ENCODE measurements at regions not wholly inside any gene's neighbourhood (a gene's known extent, or its start where the extent isn't known, plus 50 kb on each side); places are given as distances from the start of the nearest gene placed in this dataset.

DNA sequence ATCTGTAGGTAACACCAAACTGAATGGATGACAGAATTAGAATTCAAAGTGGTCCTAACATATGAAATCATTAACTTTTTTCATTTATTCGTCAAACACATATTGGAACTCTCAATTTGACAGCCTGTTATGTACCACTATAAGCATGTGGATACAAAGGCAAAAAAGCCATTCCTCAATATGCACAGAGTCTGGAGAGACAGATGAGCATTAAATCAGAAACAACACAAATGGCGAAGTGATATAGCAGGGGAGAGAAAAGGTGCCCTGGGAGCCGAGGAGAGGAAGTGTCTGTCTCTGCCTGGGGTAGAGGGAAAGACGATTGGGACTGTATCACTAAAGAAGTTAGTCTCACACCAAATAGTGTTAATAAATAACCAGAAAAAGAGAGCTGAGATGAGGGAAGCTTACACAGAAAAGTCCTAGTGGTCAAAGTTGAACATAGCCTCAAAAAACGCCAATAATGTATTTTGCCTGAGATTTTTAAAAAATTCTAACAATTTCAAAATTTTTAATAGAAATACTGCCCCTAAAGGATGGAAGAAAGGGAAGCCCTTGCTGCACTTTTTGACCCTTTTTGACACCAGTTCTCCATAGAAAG lies 417.5 kb downstream of the TUSC7 start:
- Mint-ChIP-seq H3K4me1 (no peaks in the 10 kb centered on the region), H3K9me3 (no peaks in the 10 kb centered on the region), H3K27me3 (no peaks in the 10 kb centered on the region), H3K27ac (no peak overlapping the region), H3K4me3 (no peak overlapping the region), H3K36me3 (no peaks in the 10 kb centered on the region)
- no peak for ATAC-seq

DNA sequence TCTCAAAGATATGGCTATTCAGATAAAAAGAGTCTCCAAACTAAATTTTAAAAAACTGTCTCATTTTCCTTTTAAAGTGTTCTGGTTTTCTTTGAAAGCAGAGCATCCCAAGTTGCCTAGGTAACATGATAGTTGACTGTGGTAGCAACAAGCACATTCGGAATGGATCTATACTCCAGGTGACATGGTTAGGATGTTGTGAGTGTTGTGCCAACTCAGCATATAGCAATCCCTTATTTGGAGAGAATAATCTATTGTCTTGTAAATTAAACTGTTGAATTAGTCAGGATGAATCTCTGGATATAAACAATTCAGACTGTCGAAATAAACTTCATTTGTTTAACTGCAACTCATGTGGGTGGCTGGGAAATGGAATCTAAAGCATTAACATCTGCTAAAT lies 418.6 kb downstream of the TUSC7 start:
- no peaks in the 10 kb centered on the region for H3K36me3 Mint-ChIP-seq
- no peaks in the 10 kb centered on the region for H3K4me1 Mint-ChIP-seq
- no peak overlapping the region for H3K4me3 Mint-ChIP-seq
- no peak for ATAC-seq
- H3K27ac Mint-ChIP-seq: no peak overlapping the region
- no peaks in the 10 kb centered on the region for H3K9me3 Mint-ChIP-seq
- H3K27me3 Mint-ChIP-seq: no peaks in the 10 kb centered on the region

DNA sequence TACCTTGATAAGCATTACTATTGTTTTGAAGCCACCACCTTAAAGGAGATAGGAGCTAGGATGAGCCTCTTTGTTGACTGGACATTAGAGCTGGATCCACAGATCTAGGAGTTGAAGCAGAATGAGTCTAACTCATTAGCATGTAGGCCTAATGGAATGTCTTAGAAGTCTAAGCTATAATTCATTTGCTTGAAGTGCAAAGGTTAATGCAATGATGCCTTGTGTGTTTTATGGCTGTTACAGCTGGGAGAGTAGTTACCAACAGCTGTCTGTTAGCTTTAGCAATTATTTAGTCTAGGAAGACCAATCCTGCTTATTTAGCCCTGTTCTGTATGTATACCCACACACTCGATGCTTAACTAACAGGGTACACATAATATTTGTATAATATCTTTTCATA lies 419.3 kb downstream of the TUSC7 start:
- no peaks in the 10 kb centered on the region for H3K36me3 Mint-ChIP-seq
- no peaks in the 10 kb centered on the region for H3K4me1 Mint-ChIP-seq

DNA sequence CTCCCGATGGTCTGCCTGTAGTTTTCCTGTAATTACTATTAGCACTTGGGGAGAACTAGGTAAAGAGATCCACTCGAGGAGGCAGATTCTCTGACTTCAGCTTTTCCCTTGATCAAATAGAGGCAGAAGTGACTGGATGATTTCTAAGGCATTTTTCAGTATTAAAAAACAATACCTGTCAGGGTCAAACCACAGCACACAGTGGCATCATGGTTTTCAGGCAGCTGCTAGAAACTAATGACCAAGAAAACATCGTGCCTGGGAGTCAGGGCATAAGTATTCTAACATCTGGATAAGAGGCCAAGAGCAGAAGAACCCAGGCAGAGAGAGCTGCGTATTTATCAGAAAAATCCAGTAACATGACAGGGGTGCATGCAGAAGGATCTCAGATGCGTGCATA lies 419.9 kb downstream of the TUSC7 start:
- Mint-ChIP-seq H3K4me3 (no peak overlapping the region), H3K9me3 (no peaks in the 10 kb centered on the region), H3K27me3 (no peaks in the 10 kb centered on the region), H3K4me1 (no peaks in the 10 kb centered on the region), H3K27ac (no peak overlapping the region), H3K36me3 (no peaks in the 10 kb centered on the region)
- no peak for ATAC-seq

More for the DNA sequence above, 419.3 kb downstream of the TUSC7 start:
- Mint-ChIP-seq H3K4me3 (no peak overlapping the region), H3K27me3 (no peaks in the 10 kb centered on the region), H3K9me3 (no peaks in the 10 kb centered on the region), H3K27ac (no peak overlapping the region)
- ATAC-seq: no peak

DNA sequence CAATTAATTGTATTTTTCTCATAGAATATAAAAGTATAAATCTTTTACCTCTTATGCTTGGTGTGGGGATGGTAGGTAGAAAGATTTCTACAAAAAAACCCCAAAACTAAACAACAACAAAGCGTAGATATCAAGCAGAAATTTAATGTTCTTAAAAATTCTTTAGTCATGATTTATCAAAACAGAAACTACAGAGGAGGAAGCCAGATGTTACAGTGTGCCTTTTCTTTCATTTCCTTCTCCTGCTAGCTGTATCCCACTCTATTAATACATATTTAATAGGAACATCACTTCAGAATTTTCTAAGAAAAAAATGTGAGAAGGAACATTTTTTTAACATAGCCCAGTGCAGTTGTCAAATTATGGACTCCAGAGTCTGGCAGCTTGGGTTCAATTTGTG lies 420.6 kb downstream of the TUSC7 start:
- H3K4me1 Mint-ChIP-seq: no peaks in the 10 kb centered on the region
- no peak overlapping the region for H3K4me3 Mint-ChIP-seq
- H3K27ac Mint-ChIP-seq: no peak overlapping the region
- no peaks in the 10 kb centered on the region for H3K27me3 Mint-ChIP-seq
- no peaks in the 10 kb centered on the region for H3K36me3 Mint-ChIP-seq
- no peaks in the 10 kb centered on the region for H3K9me3 Mint-ChIP-seq
- no peak for ATAC-seq

DNA sequence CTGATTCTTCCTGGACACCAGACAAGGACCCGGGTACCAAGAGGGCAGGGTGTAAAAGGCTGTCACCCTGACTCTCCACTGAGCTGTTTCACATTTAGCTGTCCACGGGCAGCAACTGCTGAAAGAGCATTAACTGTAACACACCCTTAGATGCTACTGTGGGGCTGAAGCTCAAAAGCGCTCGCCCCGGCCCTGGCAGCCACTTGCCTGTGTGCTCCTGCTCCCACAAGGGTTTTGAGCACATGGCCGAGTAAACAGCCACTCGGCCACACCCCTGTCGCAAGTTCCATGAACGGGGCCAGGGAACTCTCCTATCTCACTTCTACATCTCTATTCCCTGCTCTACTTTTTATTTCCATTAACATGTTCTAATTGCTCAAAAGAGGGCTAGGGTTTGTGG lies 421.7 kb downstream of the TUSC7 start:
- no peak overlapping the region for H3K27ac Mint-ChIP-seq
- H3K36me3 Mint-ChIP-seq: no peaks in the 10 kb centered on the region
- no peaks in the 10 kb centered on the region for H3K4me1 Mint-ChIP-seq
- H3K4me3 Mint-ChIP-seq: no peak overlapping the region
- no peak for ATAC-seq
- H3K27me3 Mint-ChIP-seq: no peaks in the 10 kb centered on the region
- no peaks in the 10 kb centered on the region for H3K9me3 Mint-ChIP-seq

DNA sequence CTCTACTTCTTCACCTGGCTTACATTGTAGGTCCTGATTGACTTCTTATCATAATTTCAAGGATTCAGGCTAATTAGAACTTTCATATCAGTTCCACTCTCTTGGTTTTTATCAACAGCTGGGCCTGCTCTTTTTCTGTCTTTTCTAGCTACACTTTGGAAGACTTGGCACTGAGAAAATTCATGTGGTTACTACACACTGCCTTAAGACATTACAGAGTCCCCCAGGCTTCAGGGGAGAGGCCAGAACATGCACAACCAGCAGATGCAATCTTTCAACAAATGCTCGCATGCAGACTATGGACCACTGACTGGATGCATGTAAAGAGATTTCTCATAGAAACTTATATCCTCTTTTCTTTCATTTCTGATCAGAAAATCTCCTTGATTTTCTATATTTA lies 423.5 kb downstream of the TUSC7 start:
- no peak overlapping the region for H3K27ac Mint-ChIP-seq
- H3K9me3 Mint-ChIP-seq: no peaks in the 10 kb centered on the region
- no peaks in the 10 kb centered on the region for H3K4me1 Mint-ChIP-seq
- no peak for ATAC-seq
- no peaks in the 10 kb centered on the region for H3K27me3 Mint-ChIP-seq
- H3K4me3 Mint-ChIP-seq: no peak overlapping the region
- no peaks in the 10 kb centered on the region for H3K36me3 Mint-ChIP-seq

DNA sequence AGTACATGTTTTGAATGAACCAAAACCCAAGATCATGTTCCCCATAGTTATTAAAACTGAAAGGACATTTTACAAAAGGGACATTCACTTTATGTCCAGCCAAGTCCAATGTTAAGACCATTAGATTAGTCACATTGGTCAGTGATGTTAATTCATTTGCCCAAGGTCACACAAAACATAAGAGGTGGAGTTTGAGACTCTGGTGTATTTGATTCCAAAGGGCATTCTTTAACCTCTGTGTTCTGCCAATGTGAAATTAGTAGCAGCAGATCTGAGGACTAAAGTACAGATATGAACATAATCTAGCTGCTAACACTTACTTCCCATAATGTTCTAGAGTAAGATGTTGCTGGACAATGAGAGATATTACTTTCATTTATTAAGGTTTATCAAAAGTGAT lies 425.6 kb downstream of the TUSC7 start:
- Mint-ChIP-seq H3K27ac (no peak overlapping the region), H3K9me3 (no peaks in the 10 kb centered on the region), H3K36me3 (no peaks in the 10 kb centered on the region), H3K4me1 (no peaks in the 10 kb centered on the region), H3K4me3 (no peak overlapping the region), H3K27me3 (no peaks in the 10 kb centered on the region)
- no peak for ATAC-seq

DNA sequence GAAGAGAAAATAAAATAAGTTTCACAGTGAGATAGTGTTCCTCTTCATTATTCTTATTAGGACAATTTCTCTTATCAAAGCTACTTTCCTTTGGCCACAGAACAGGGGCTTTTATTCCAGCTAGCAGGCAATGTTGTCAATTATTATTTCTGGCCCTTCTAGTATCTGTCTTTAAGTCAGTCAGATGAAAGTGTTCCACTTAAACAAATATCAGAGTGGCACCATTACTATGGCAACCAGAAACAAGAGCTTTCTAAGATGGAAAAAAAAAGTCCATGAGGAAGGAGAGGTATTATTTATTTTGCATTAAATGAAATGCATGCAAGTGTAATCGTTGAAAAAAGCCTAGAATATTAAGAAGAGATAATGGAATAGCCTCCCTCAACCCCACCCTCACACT lies 426.4 kb downstream of the TUSC7 start:
- H3K4me1 Mint-ChIP-seq: no peaks in the 10 kb centered on the region
- no peaks in the 10 kb centered on the region for H3K36me3 Mint-ChIP-seq
- ATAC-seq: no peak
- H3K4me3 Mint-ChIP-seq: no peak overlapping the region
- H3K9me3 Mint-ChIP-seq: no peaks in the 10 kb centered on the region
- H3K27me3 Mint-ChIP-seq: no peaks in the 10 kb centered on the region
- H3K27ac Mint-ChIP-seq: no peak overlapping the region

DNA sequence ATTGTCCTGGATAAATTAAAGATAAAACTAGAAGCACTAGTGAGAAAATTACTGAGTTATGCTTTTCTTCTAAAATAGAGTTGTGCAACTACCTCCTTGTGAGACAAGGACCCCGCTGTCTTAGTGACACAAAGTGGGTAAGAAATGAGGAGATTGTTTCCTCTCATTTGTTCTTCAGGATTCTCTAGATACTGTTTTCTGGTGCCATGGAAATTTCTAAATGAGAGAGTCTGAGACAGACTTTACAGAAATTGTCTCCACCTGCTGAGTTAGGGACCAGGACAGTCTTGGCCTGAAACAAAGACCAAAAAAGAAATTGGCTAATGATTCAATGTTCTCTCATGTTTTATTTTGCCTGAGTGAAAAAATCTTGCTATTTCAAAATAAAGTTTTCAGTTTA lies 427.5 kb downstream of the TUSC7 start:
- Mint-ChIP-seq H3K4me3 (no peak overlapping the region), H3K9me3 (no peaks in the 10 kb centered on the region), H3K27ac (no peak overlapping the region), H3K36me3 (no peaks in the 10 kb centered on the region), H3K27me3 (no peaks in the 10 kb centered on the region), H3K4me1 (no peaks in the 10 kb centered on the region)
- no peak for ATAC-seq

DNA sequence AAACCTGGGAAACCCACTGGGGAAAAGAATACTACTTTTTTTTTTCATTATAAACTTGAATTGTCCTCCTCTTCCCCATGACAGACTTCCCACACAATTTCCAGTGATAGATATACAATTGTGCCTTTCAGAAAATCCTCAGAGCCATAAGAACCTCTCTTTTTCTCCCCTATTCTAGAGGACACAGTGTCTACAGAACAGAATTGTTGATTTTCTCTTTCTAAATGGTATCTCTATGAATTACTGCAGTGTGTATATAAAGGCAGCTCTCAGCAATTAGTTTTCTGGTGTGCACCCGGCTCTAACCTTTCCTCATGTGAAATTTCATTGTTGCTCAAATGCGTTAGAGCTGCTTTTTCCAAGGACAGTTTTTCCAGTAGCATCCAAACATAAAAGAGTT lies 430.1 kb downstream of the TUSC7 start:
- no peak overlapping the region for H3K4me3 Mint-ChIP-seq
- no peaks in the 10 kb centered on the region for H3K9me3 Mint-ChIP-seq
- no peak for ATAC-seq
- H3K27me3 Mint-ChIP-seq: no peaks in the 10 kb centered on the region
- H3K4me1 Mint-ChIP-seq: no peaks in the 10 kb centered on the region
- no peaks in the 10 kb centered on the region for H3K36me3 Mint-ChIP-seq
- H3K27ac Mint-ChIP-seq: no peak overlapping the region

DNA sequence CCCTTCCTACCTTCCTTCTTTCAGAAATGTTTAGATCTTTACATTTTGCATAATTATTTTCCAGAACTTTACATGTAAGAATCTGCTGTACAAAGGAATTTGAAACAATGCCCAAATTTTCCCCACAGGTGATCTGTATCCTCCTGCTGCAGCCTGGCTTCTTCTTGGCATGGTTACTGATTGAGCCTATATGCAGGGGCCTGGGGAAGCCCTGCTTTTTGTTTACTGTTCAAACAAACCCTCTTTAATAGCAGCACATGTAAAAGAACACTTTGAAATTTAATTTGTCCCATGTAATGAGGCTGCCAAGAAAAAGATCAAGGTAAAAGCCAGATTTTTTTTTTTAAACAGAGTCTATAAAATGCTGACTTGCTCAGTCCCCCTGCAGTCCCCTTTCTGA lies 432.2 kb downstream of the TUSC7 start:
- no peak overlapping the region for H3K27ac Mint-ChIP-seq
- no peak for ATAC-seq
- H3K4me1 Mint-ChIP-seq: no peaks in the 10 kb centered on the region
- no peaks in the 10 kb centered on the region for H3K27me3 Mint-ChIP-seq
- H3K36me3 Mint-ChIP-seq: no peaks in the 10 kb centered on the region
- no peak overlapping the region for H3K4me3 Mint-ChIP-seq
- no peaks in the 10 kb centered on the region for H3K9me3 Mint-ChIP-seq

DNA sequence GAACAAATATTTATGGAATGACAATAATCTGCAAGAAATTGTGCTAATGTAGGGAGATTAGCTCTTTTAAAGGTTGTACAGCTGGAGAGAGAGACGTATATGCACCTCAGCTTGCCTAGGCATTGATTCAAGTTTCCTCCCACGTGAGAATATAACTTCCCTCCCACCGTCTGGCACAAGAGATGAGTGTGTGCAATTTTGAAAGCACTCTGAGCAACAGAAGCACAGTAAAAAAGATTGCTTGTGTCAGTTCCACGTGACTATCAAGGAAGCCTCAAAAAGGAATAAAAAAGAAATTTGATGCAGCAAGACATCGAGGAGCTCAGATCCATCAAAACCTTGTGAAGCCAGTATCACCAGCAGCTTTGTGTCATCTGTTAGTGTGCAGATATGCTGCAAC lies 435.3 kb downstream of the TUSC7 start:
- H3K27ac Mint-ChIP-seq: no peak overlapping the region
- no peak for ATAC-seq
- H3K27me3 Mint-ChIP-seq: no peaks in the 10 kb centered on the region
- H3K9me3 Mint-ChIP-seq: no peaks in the 10 kb centered on the region
- H3K36me3 Mint-ChIP-seq: no peaks in the 10 kb centered on the region
- H3K4me1 Mint-ChIP-seq: no peaks in the 10 kb centered on the region
- H3K4me3 Mint-ChIP-seq: no peak overlapping the region

DNA sequence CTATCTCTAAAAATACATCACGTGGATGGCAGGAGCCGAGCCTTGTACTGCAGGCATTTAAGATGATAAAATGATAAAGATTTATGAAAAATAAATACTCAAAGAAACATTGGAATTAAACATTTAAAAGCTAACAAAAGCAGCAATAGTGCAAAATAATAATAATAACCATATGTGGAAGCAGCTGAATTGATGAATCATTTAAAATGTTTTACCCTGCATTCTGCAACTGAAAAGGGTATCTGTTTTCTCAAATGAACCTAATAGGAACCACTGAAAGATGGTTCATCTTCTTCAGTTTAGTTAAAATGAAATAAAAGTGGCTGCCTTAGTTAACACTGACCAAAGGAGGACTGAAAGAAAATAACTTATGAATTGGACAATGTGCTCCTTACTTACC lies 436.1 kb downstream of the TUSC7 start:
- Mint-ChIP-seq H3K4me1 (no peaks in the 10 kb centered on the region), H3K9me3 (no peaks in the 10 kb centered on the region), H3K27ac (no peak overlapping the region), H3K36me3 (no peaks in the 10 kb centered on the region), H3K4me3 (no peak overlapping the region), H3K27me3 (no peaks in the 10 kb centered on the region)
- ATAC-seq: no peak

DNA sequence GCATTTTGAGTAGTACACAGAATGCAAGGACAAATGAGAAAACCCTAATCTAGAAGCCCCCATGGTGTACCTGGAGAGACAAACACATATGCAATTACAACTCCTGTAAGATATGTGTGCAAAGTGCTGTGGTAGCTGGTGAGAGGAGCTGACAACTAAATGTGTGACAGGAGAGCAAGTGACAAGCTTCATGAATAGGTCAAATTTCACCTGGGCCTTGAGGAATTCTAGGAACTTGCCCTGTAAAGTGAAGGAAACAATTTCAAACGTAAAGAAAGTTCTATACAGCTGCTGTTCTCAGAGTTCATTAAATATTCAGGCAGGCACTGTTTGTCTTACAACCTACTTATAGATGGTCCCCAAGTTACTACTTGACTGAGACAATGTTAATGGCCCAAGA lies 437.0 kb downstream of the TUSC7 start:
- H3K27me3 Mint-ChIP-seq: no peaks in the 10 kb centered on the region
- no peak for ATAC-seq
- no peak overlapping the region for H3K4me3 Mint-ChIP-seq

DNA sequence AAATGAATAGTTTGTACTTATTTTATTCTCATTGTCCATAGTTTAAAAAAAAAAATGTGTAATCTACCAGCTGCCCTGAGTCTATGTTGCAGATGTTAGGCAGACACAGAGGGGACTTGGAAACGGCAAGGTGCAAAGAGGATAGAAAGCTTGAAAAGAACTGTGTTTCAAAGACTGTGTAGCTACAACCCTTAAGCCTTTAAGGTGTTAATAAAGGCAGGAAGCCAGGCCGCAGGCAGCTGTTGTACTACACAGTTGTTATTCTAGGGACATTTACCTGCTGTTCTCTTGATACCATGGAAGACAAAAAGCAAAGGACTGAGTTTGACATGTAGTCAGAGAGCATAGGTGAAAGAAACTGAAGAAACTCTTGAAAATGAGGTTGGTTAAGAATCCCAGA lies 440.0 kb downstream of the TUSC7 start:
- no peaks in the 10 kb centered on the region for H3K36me3 Mint-ChIP-seq

More for the DNA sequence above, 437.0 kb downstream of the TUSC7 start:
- Mint-ChIP-seq H3K36me3 (no peaks in the 10 kb centered on the region), H3K4me1 (no peaks in the 10 kb centered on the region), H3K9me3 (no peaks in the 10 kb centered on the region), H3K27ac (no peak overlapping the region)

DNA sequence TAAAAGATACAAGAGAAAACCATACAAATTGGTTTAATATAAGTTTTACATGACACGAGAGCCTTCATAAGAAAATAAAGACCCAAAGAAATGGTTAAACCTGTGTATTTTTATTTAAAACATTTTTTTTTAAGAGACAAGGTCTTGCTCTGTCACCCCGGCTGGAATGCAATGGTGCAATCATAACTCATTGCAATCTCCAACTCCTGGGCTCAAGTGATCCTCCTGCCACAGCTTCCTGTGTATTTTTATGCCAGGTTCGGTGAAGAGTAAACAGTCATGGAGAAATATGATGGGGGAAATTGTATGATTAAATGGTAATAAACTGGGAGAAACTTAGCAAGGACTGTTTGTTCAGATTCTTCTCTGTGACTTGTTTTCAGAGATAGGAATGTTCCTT lies 441.0 kb downstream of the TUSC7 start:
- no peak overlapping the region for H3K27ac Mint-ChIP-seq
- no peak overlapping the region for H3K4me3 Mint-ChIP-seq
- ATAC-seq: no peak
- no peaks in the 10 kb centered on the region for H3K36me3 Mint-ChIP-seq
- no peaks in the 10 kb centered on the region for H3K9me3 Mint-ChIP-seq
- H3K4me1 Mint-ChIP-seq: no peaks in the 10 kb centered on the region
- H3K27me3 Mint-ChIP-seq: no peaks in the 10 kb centered on the region

More for the DNA sequence above, 440.0 kb downstream of the TUSC7 start:
- ATAC-seq: no peak
- Mint-ChIP-seq H3K4me1 (no peaks in the 10 kb centered on the region), H3K4me3 (no peak overlapping the region), H3K27ac (no peak overlapping the region), H3K9me3 (no peaks in the 10 kb centered on the region), H3K27me3 (no peaks in the 10 kb centered on the region)
